Astrocyte (in vitro differentiated cells and primary cell): ENCODE measurements at regions not wholly inside any gene's neighbourhood (a gene's known extent, or its start where the extent isn't known, plus 50 kb on each side); places are given as distances from the start of the nearest gene placed in this dataset.

Source experiments
- DNase-seq: peaks from one replicate; pipeline ENCODE4 v3.0.0-alpha.2; 2010; ENCODE audit warnings: low read depth
- FAIRE-seq: peaks from 2 replicates; lab custom pipeline; 2011; peaks lifted over from hg19 to GRCh38; lab: Jason Lieb, UNC
- H2AFZ ChIP-seq: 2 replicates; pipeline ENCODE4 v1.6.0; 2012; ENCODE audit warnings: low read depth, low read length, inconsistent platforms
- H3K27ac ChIP-seq: 2 replicates; pipeline ENCODE4 v1.5.1; 2011; ENCODE audit warnings: low read depth, low read length, inconsistent platforms
- H3K27me3 ChIP-seq: 2 replicates; pipeline ENCODE4 v1.6.0; 2011; ENCODE audit warnings: low read length, inconsistent platforms; ENCODE audit not compliant: insufficient read depth
- H3K36me3 ChIP-seq: 2 replicates; pipeline ENCODE4 v1.5.1; 2011; ENCODE audit warnings: low read length, inconsistent platforms; ENCODE audit not compliant: insufficient read depth
- H3K4me1 ChIP-seq: 2 replicates; pipeline ENCODE4 v1.5.1; 2011; ENCODE audit warnings: low read length, inconsistent platforms; ENCODE audit not compliant: insufficient read depth
- H3K4me2 ChIP-seq: 2 replicates; pipeline ENCODE4 v1.6.0; 2012; ENCODE audit warnings: low read length, inconsistent platforms
- H3K4me3 ChIP-seq: 2 replicates; pipeline ENCODE4 v1.5.1; 2011; ENCODE audit warnings: low read depth, mild to moderate bottlenecking, low read length, inconsistent platforms; ENCODE audit not compliant: insufficient read depth
- H3K79me2 ChIP-seq: 2 replicates; pipeline ENCODE4 v1.6.0; 2012; ENCODE audit warnings: mild to moderate bottlenecking, low read length, inconsistent platforms; ENCODE audit not compliant: insufficient read depth
- H3K9ac ChIP-seq: 2 replicates; pipeline ENCODE4 v1.6.0; 2012; ENCODE audit warnings: mild to moderate bottlenecking, low read length, inconsistent platforms
- H3K9me3 ChIP-seq: 2 replicates; pipeline ENCODE4 v1.5.1; 2012; ENCODE audit warnings: low read depth, mild to moderate bottlenecking, low read length, inconsistent platforms; ENCODE audit not compliant: insufficient read depth
- H4K20me1 ChIP-seq: 2 replicates; pipeline ENCODE4 v1.6.0; 2012; ENCODE audit warnings: low read length, inconsistent platforms; ENCODE audit not compliant: insufficient read depth
- H3K27ac Mint-ChIP-seq: one replicate; pipeline ENCODE4 v1.8.0; 2021; ENCODE audit warnings: mild to moderate bottlenecking, mixed read lengths; ENCODE audit not compliant: unreplicated experiment
- H3K27me3 Mint-ChIP-seq: one replicate; pipeline ENCODE4 v1.8.0; 2021; ENCODE audit warnings: low read depth, mixed read lengths; ENCODE audit not compliant: unreplicated experiment
- H3K36me3 Mint-ChIP-seq: one replicate; pipeline ENCODE4 v1.8.0; 2021; ENCODE audit warnings: low read depth, mixed read lengths; ENCODE audit not compliant: unreplicated experiment
- H3K4me1 Mint-ChIP-seq: one replicate; pipeline ENCODE4 v1.8.0; 2021; ENCODE audit warnings: low read depth, mixed read lengths; ENCODE audit not compliant: unreplicated experiment
- H3K4me3 Mint-ChIP-seq: one replicate; pipeline ENCODE4 v1.8.0; 2021; ENCODE audit warnings: mild to moderate bottlenecking, moderate library complexity, mixed read lengths; ENCODE audit not compliant: unreplicated experiment
- H3K9me3 Mint-ChIP-seq: one replicate; pipeline ENCODE4 v1.8.0; 2021; ENCODE audit warnings: mild to moderate bottlenecking, mixed read lengths; ENCODE audit not compliant: unreplicated experiment
- CTCF ChIP-seq: IDR thresholded peaks from 2 replicates; pipeline ENCODE4 v1.5.1; 2011; ENCODE audit warnings: low read depth, mild to moderate bottlenecking, inconsistent platforms, low read length, moderate library complexity; ENCODE audit not compliant: insufficient read depth
- EZH2 ChIP-seq: IDR thresholded peaks from 2 replicates; pipeline ENCODE4 v1.6.1; 2012; ENCODE audit warnings: mild to moderate bottlenecking, low read length, inconsistent platforms; ENCODE audit not compliant: insufficient read depth

- no peak overlapping the region for H3K4me2 ChIP-seq
- H3K4me1 ChIP-seq = no peaks in the 10 kb centered on the region
- no peak overlapping the region for H3K9ac ChIP-seq
- no peaks in the 10 kb centered on the region for H3K36me3 ChIP-seq
- no peak overlapping the region for H3K4me3 ChIP-seq
- no peak overlapping the region for H2AFZ ChIP-seq
- no peak for TF ChIP-seq EZH2
- no peak for TF ChIP-seq CTCF
- H4K20me1 ChIP-seq = no peaks in the 10 kb centered on the region
- H3K27ac ChIP-seq = no peak overlapping the region
- peaks cover 2% of the 10 kb centered on the region for H3K9me3 Mint-ChIP-seq
- H3K36me3 Mint-ChIP-seq = no peaks in the 10 kb centered on the region
- H3K4me1 Mint-ChIP-seq = no peaks in the 10 kb centered on the region
- H3K4me3 Mint-ChIP-seq = no peak overlapping the region
- FAIRE-seq (no peak), DNase-seq (no peak)
- no peak overlapping the region for H3K27ac Mint-ChIP-seq
- no peaks in the 10 kb centered on the region for H3K9me3 ChIP-seq
- H3K27me3 Mint-ChIP-seq = peaks cover 2% of the 10 kb centered on the region
- H3K27me3 ChIP-seq = no peaks in the 10 kb centered on the region
- H3K79me2 ChIP-seq = no peaks in the 10 kb centered on the region
Observed at GRCh38 chr10:125350519-125350918, 190.2 kb upstream of the CTBP2 start.

- Mint-ChIP-seq H3K4me1 (no peaks in the 10 kb centered on the region), H3K27me3 (peaks cover 4% of the 10 kb centered on the region), H3K4me3 (no peak overlapping the region), H3K9me3 (peaks cover 2% of the 10 kb centered on the region), H3K27ac (no peak overlapping the region), H3K36me3 (no peaks in the 10 kb centered on the region)
- Histone ChIP-seq H3K27ac (no peak overlapping the region), H2AFZ (no peak overlapping the region), H3K4me3 (no peak overlapping the region), H3K79me2 (no peaks in the 10 kb centered on the region), H3K36me3 (no peaks in the 10 kb centered on the region), H3K4me2 (no peak overlapping the region), H3K27me3 (no peaks in the 10 kb centered on the region), H3K4me1 (no peaks in the 10 kb centered on the region), H4K20me1 (no peaks in the 10 kb centered on the region), H3K9me3 (no peaks in the 10 kb centered on the region), H3K9ac (no peak overlapping the region)
- DNase-seq = no peak
- FAIRE-seq = no peak
- no peak for TF ChIP-seq EZH2
- no peak for TF ChIP-seq CTCF
Observed at GRCh38 chr10:125348536-125348935, 188.2 kb upstream of the CTBP2 start.

GRCh38 chr10:125344573-125345171 is 184.3 kb upstream of the CTBP2 start:
- TF ChIP-seq EZH2 = no peak
- TF ChIP-seq CTCF = no peak
- Histone ChIP-seq H3K4me3 (no peak overlapping the region), H3K79me2 (no peaks in the 10 kb centered on the region), H3K36me3 (no peaks in the 10 kb centered on the region), H4K20me1 (no peaks in the 10 kb centered on the region), H3K9me3 (no peaks in the 10 kb centered on the region), H3K27ac (no peak overlapping the region), H3K27me3 (no peaks in the 10 kb centered on the region), H2AFZ (no peak overlapping the region), H3K4me2 (no peak overlapping the region), H3K9ac (no peak overlapping the region), H3K4me1 (no peaks in the 10 kb centered on the region)
- Mint-ChIP-seq H3K27ac (no peak overlapping the region), H3K4me1 (no peaks in the 10 kb centered on the region), H3K27me3 (peaks cover 4% of the 10 kb centered on the region), H3K4me3 (no peak overlapping the region), H3K36me3 (no peaks in the 10 kb centered on the region), H3K9me3 (peaks cover 2% of the 10 kb centered on the region)
- FAIRE-seq = no peak
- DNase-seq = no peak
